ENCODE measurements at regions not wholly inside any gene's neighbourhood (a gene's known extent, or its start where the extent isn't known, plus 50 kb on each side); places are given as distances from the start of the nearest gene placed in this dataset.

- Histone ChIP-seq H3K9me3 (ENCODE audit: low read depth) (no peaks in the 10 kb centered on the region), H3K4me1 (ENCODE audit: low read depth) (no peaks in the 10 kb centered on the region), H3K27me3 (peaks cover 5% of the 10 kb centered on the region), H3K36me3 (no peaks in the 10 kb centered on the region), H3K4me3 (no peak overlapping the region), H3K27ac (no peak overlapping the region)
- no peak for DNase-seq (ENCODE audit: low read depth in 1 of 2, low spot score in 1 of 2)
- TF ChIP-seq CTCF (IDR thresholded peaks at IDR 0.05; ENCODE audit: low read depth, low read length) = no peak
Observed at GRCh38 chr17:79676796-79677195, 53.9 kb upstream of the ENPP7 start.

GRCh38 chr17:79675413-79675725 is 55.4 kb upstream of the ENPP7 start:
- DNase-seq (ENCODE audit: low read depth in 1 of 2, low spot score in 1 of 2) = no peak
- no peaks in the 10 kb centered on the region for H3K36me3 ChIP-seq
- no peak for TF ChIP-seq CTCF (IDR thresholded peaks at IDR 0.05; ENCODE audit: low read depth, low read length)
- H3K4me3 ChIP-seq = no peak overlapping the region
- H3K27me3 ChIP-seq = no peaks in the 10 kb centered on the region
- no peaks in the 10 kb centered on the region for H3K9me3 ChIP-seq (ENCODE audit: low read depth)
- H3K4me1 ChIP-seq (ENCODE audit: low read depth) = no peaks in the 10 kb centered on the region
- H3K27ac ChIP-seq = no peak overlapping the region

GRCh38 chr17:79674506-79675412 is 56.0 kb upstream of the ENPP7 start:
- no peak overlapping the region for H3K27ac ChIP-seq
- H3K4me1 ChIP-seq (ENCODE audit: low read depth) = no peaks in the 10 kb centered on the region
- H3K4me3 ChIP-seq = no peak overlapping the region
- no peak for TF ChIP-seq CTCF (IDR thresholded peaks at IDR 0.05; ENCODE audit: low read depth, low read length)
- no peaks in the 10 kb centered on the region for H3K36me3 ChIP-seq
- H3K27me3 ChIP-seq = no peaks in the 10 kb centered on the region
- no peak for DNase-seq (ENCODE audit: low read depth in 1 of 2, low spot score in 1 of 2)
- H3K9me3 ChIP-seq (ENCODE audit: low read depth) = no peaks in the 10 kb centered on the region

- H3K4me1 ChIP-seq (ENCODE audit: low read depth) = no peaks in the 10 kb centered on the region
- no peak overlapping the region for H3K27ac ChIP-seq
- DNase-seq (ENCODE audit: low read depth in 1 of 2, low spot score in 1 of 2) = no peak
- H3K4me3 ChIP-seq = no peak overlapping the region
- no peaks in the 10 kb centered on the region for H3K9me3 ChIP-seq (ENCODE audit: low read depth)
- H3K36me3 ChIP-seq = no peaks in the 10 kb centered on the region
- TF ChIP-seq CTCF (IDR thresholded peaks at IDR 0.05; ENCODE audit: low read depth, low read length) = no peak
- H3K27me3 ChIP-seq = no peaks in the 10 kb centered on the region
Observed at GRCh38 chr17:79673517-79673916, 57.2 kb upstream of the ENPP7 start.

GRCh38 chr17:79672496-79672895 is 58.2 kb upstream of the ENPP7 start:
- Histone ChIP-seq H3K27me3 (no peaks in the 10 kb centered on the region), H3K4me1 (ENCODE audit: low read depth) (no peaks in the 10 kb centered on the region), H3K27ac (no peak overlapping the region), H3K36me3 (no peaks in the 10 kb centered on the region), H3K4me3 (no peak overlapping the region), H3K9me3 (ENCODE audit: low read depth) (no peaks in the 10 kb centered on the region)
- DNase-seq (ENCODE audit: low read depth in 1 of 2, low spot score in 1 of 2) = no peak
- TF ChIP-seq CTCF (IDR thresholded peaks at IDR 0.05; ENCODE audit: low read depth, low read length) = no peak
